Caco-2 (cell line): ENCODE measurements at regions not wholly inside any gene's neighbourhood (a gene's known extent, or its start where the extent isn't known, plus 50 kb on each side); places are given as distances from the start of the nearest gene placed in this dataset.

Experiments
- BruUV-seq: library from RNA; stranded (reverse); fragments of 400-500 nt; replicated peaks from 2 replicates; lab custom pipeline; 2021; lab: Mats Ljungman, UMichigan
- CTCF ChIA-PET: fragments of 300-600 bp; sonication (Branson Sonifier 250); formaldehyde crosslinking; loops from one replicate; lab custom pipeline; 2022; ENCODE audit warnings: antibody characterized with exemption; lab: Charles Lee
- POLR2A ChIA-PET: fragments of 300-600 bp; sonication (Branson Sonifier 250); formaldehyde crosslinking; loops from one replicate; lab custom pipeline; 2022; ENCODE audit warnings: antibody characterized with exemption; lab: Charles Lee
- DNase-seq, 2 experiments: peaks; one replicate each; pipeline versions ENCODE4 v3.0.0 to v3.0.0-alpha.2; 2020 to 2022
- H3K27me3 ChIP-seq: replicated peaks from 2 replicates; pipeline ENCODE4 v1.6.0; 2011; ENCODE audit warnings: low read length; ENCODE audit not compliant: control insufficient read depth, insufficient read depth
- H3K36me3 ChIP-seq: 2 replicates; pipeline ENCODE4 v1.5.1; 2011; ENCODE audit warnings: low read length; ENCODE audit not compliant: control insufficient read depth, insufficient read depth
- H3K4me1 ChIP-seq: fragments of 250-450 bp; sonication (Bioruptor Pico); 2 replicates; pipeline ENCODE4 v1.5.1; 2020; ENCODE audit warnings: mild to moderate bottlenecking
- H3K4me3 ChIP-seq: 2 replicates; pipeline ENCODE4 v1.5.1; 2011; ENCODE audit warnings: low read depth, mild to moderate bottlenecking, control low read depth, low read length
- H3K9me3 ChIP-seq: fragments of 250-450 bp; sonication (Bioruptor Pico); 2 replicates; pipeline ENCODE4 v1.5.1; 2020; ENCODE audit warnings: mild to moderate bottlenecking, moderate library complexity
- H3K27ac Mint-ChIP-seq: one replicate; pipeline ENCODE4 v1.8.0; 2022; ENCODE audit warnings: mixed read lengths; ENCODE audit not compliant: unreplicated experiment
- H3K27me3 Mint-ChIP-seq: one replicate; pipeline ENCODE4 v1.8.0; 2022; ENCODE audit warnings: mixed read lengths; ENCODE audit not compliant: insufficient read depth, unreplicated experiment
- H3K36me3 Mint-ChIP-seq: one replicate; pipeline ENCODE4 v1.8.0; 2022; ENCODE audit warnings: mild to moderate bottlenecking, mixed read lengths; ENCODE audit not compliant: insufficient read depth, unreplicated experiment
- H3K4me1 Mint-ChIP-seq: one replicate; pipeline ENCODE4 v1.8.0; 2022; ENCODE audit warnings: low read depth, mixed read lengths; ENCODE audit not compliant: unreplicated experiment
- H3K4me3 Mint-ChIP-seq: one replicate; pipeline ENCODE4 v1.8.0; 2022; ENCODE audit warnings: mild to moderate bottlenecking, moderate library complexity, mixed read lengths; ENCODE audit not compliant: unreplicated experiment
- H3K9me3 Mint-ChIP-seq: one replicate; pipeline ENCODE4 v1.8.0; 2022; ENCODE audit warnings: mixed read lengths; ENCODE audit not compliant: unreplicated experiment
- CTCF ChIP-seq, 2 experiments: fragments of 200-600 bp in 1 of 2; IDR thresholded peaks; 1 replicate in 1 of 2; 2 replicates in 1 of 2; pipeline versions ENCODE4 v1.5.1 to v1.8.0; 2011 to 2022; ENCODE audit warnings: antibody characterized with exemption in 1 of 2, control low read depth in 1 of 2, inconsistent platforms in 1 of 2, low read depth in 1 of 2, low read length in 1 of 2, mild to moderate bottlenecking in 1 of 2, moderate library complexity in 1 of 2; ENCODE audit not compliant: insufficient read depth in 1 of 2, severe bottlenecking in 1 of 2, unreplicated experiment in 1 of 2
- intact Hi-C: fragments of 100-400 bp; cut with micrococcal nuclease; formaldehyde crosslinking; loops from one replicate; pipeline ENCODE4 v1.10.0; 2022; ENCODE audit not compliant: unreplicated experiment

DNA sequence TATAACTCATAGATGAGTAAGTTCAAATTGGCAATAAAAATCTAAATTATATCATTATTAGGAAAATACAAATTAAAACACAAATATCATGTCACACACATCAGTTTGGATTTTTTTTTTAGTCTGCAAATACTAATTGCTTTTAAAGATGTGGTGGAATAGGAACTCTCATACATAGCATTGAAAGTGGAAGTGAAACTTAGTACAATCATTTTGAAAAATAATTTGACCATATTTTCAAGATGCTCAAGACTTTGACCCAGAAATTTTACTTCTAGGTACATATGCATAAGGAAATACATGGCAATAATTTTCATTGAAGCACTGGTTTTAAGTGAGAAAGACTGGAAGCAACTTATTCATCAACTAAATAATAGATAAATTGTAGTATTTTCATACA, 147.5 kb upstream of the SMIM31 start:
- no peak overlapping the region for H3K4me3 ChIP-seq
- TF ChIP-seq CTCF (IDR thresholded peaks at IDR 0.05; ENCODE audit: insufficient read depth in 1 of 2, low read depth in 1 of 2, low read length in 1 of 2, severe bottlenecking in 1 of 2, unreplicated experiment in 1 of 2) = no peak
- no TSS peak for BruUV-seq
- H3K36me3 Mint-ChIP-seq = no peaks in the 10 kb centered on the region
- H3K27ac Mint-ChIP-seq = no peak overlapping the region
- CTCF ChIA-PET = no interaction called here
- H3K4me3 Mint-ChIP-seq = no peak overlapping the region
- H3K4me1 ChIP-seq = no peaks in the 10 kb centered on the region
- no peaks in the 10 kb centered on the region; the same call in 1 of the 2 replicates for H3K9me3 ChIP-seq
- peaks cover 3% of the 10 kb centered on the region for H3K27me3 Mint-ChIP-seq
- no peak for DNase-seq
- H3K36me3 ChIP-seq = no peaks in the 10 kb centered on the region
- intact Hi-C loops = no loop called here
- no peaks in the 10 kb centered on the region for H3K9me3 Mint-ChIP-seq
- H3K4me1 Mint-ChIP-seq = no peaks in the 10 kb centered on the region
- no peaks in the 10 kb centered on the region for H3K27me3 ChIP-seq
- POLR2A ChIA-PET = no interaction called here

DNA sequence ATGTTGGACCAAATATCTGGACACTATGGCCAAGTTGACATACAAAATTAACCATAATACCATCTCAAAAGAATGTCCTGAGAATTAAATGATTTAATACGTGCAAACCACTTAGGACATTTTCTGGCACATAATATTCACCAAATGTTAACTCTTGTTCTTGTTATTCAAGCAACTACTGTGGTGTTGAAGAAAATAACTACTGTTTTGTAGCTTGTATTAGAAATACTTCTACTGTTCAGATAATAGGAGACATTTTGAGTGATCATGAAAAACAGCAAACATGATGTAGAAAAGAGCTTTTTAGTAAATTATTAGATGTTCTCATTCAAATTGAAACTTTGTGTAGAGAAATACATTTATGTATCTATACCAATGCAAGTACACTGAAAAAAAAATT, 140.7 kb upstream of the SMIM31 start:
- H3K27me3 ChIP-seq = no peaks in the 10 kb centered on the region; the same call in 1 of the 2 replicates
- intact Hi-C loops = no loop called here
- no peak for TF ChIP-seq CTCF (IDR thresholded peaks at IDR 0.05; ENCODE audit: insufficient read depth in 1 of 2, low read depth in 1 of 2, low read length in 1 of 2, severe bottlenecking in 1 of 2, unreplicated experiment in 1 of 2)
- H3K27me3 Mint-ChIP-seq = no peaks in the 10 kb centered on the region
- H3K36me3 Mint-ChIP-seq = no peaks in the 10 kb centered on the region
- H3K9me3 Mint-ChIP-seq = no peaks in the 10 kb centered on the region
- no peak for DNase-seq
- H3K9me3 ChIP-seq = no peaks in the 10 kb centered on the region
- no peak overlapping the region for H3K4me3 ChIP-seq
- H3K27ac Mint-ChIP-seq = no peak overlapping the region
- ChIA-PET POLR2A (no interaction called here), CTCF (no interaction called here)
- no peaks in the 10 kb centered on the region for H3K4me1 ChIP-seq
- no peaks in the 10 kb centered on the region for H3K4me1 Mint-ChIP-seq
- no peak overlapping the region for H3K4me3 Mint-ChIP-seq
- H3K36me3 ChIP-seq = no peaks in the 10 kb centered on the region
- BruUV-seq = no TSS peak

DNA sequence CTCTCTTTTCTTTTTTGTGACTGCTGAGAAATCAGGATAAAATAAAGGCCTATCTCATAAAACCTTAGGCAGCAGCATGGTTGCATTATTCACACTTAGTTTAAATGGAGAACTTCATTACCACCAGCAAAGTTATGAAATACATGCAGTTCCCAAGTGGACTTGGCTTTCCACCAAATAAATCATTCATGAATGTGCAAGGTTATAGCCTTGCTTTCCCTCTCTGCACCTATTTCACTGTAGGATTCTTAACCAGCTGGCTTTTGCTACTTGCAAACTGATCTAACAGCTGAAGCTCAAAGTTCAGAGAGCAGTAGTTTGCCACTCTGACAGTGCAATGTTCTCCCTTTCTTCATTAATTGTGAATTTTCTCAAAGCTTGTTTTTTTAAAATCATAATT, 140.1 kb upstream of the SMIM31 start:
- POLR2A ChIA-PET = no interaction called here
- no peaks in the 10 kb centered on the region for H3K4me1 Mint-ChIP-seq
- no peak for DNase-seq

More for the DNA sequence above, 140.1 kb upstream of the SMIM31 start:
- H3K4me3 Mint-ChIP-seq = no peak overlapping the region
- TF ChIP-seq CTCF (IDR thresholded peaks at IDR 0.05; ENCODE audit: insufficient read depth in 1 of 2, low read depth in 1 of 2, low read length in 1 of 2, severe bottlenecking in 1 of 2, unreplicated experiment in 1 of 2) = no peak
- Histone ChIP-seq H3K4me3 (no peak overlapping the region), H3K9me3 (no peaks in the 10 kb centered on the region), H3K36me3 (no peaks in the 10 kb centered on the region), H3K4me1 (no peaks in the 10 kb centered on the region), H3K27me3 (no peaks in the 10 kb centered on the region; the same call in 1 of the 2 replicates)
- CTCF ChIA-PET = no interaction called here
- no peaks in the 10 kb centered on the region for H3K9me3 Mint-ChIP-seq
- no TSS peak for BruUV-seq
- no peak overlapping the region for H3K27ac Mint-ChIP-seq
- intact Hi-C loops = no loop called here
- H3K27me3 Mint-ChIP-seq = no peaks in the 10 kb centered on the region
- no peaks in the 10 kb centered on the region for H3K36me3 Mint-ChIP-seq
